ENCODE measurements at regions not wholly inside any gene's neighbourhood (a gene's known extent, or its start where the extent isn't known, plus 50 kb on each side); places are given as distances from the start of the nearest gene placed in this dataset.

GRCh38 chr16:72437891-72438290 lies 265.9 kb upstream of the PMFBP1 start:
- no peak overlapping the region for H3K9ac ChIP-seq (ENCODE audit: insufficient read depth in 1 of 2, low read depth in 2 of 2, low read length in 2 of 2)
- ChIA-PET POLR2A (no interaction called here), CTCF (ENCODE audit: low intra/inter-chr PET ratio) (no interaction called here)
- no peaks in the 10 kb centered on the region for H4K20me1 ChIP-seq (replicated peaks; ENCODE audit: control insufficient read depth, insufficient read depth, low read length)
- peaks cover 3% of the 10 kb centered on the region; the same call in 1 of the 2 replicates for H3K9me3 ChIP-seq (replicated peaks; ENCODE audit: control insufficient read depth, insufficient read depth, low read depth, low read length)
- in situ Hi-C loops (cut with MboI): no loop called here
- FAIRE-seq (no peak), DNase-seq (ENCODE audit: extremely low read depth in 1 of 4, low spot score in 3 of 4) (no peak), ATAC-seq (no peak)
- H3K4me3 ChIP-seq: no peak overlapping the region
- no peak overlapping the region for H2AFZ ChIP-seq (ENCODE audit: low read depth, low read length)
- no TSS peak for BruUV-seq (replicated peaks)
- no peak overlapping the region for H3K4me2 ChIP-seq (ENCODE audit: insufficient read depth, low read length)
- intact Hi-C loops (cut with micrococcal nuclease): no loop called here
- H3K79me2 ChIP-seq (ENCODE audit: control insufficient read depth, insufficient read depth, low read length): no peaks in the 10 kb centered on the region
- H3K36me3 ChIP-seq (ENCODE audit: control insufficient read depth, insufficient read depth, low read length): no peaks in the 10 kb centered on the region
- no peak overlapping the region for H3K27ac ChIP-seq (ENCODE audit: extremely low read depth, low read depth, low read length)
- H3K9me1 ChIP-seq (ENCODE audit: control insufficient read depth, insufficient read depth, low read length): no peaks in the 10 kb centered on the region
- no peak for TF ChIP-seq KLF13 (tag; IDR thresholded peaks at IDR 0.05; ENCODE audit: borderline replicate concordance, low read depth)
- no peak for TF ChIP-seq U2AF2 (optimal IDR thresholded peaks at IDR 0.05; ENCODE audit: low read depth, low read length)
- peak; percentile 76 for TF ChIP-seq CEBPB (tag; IDR thresholded peaks at IDR 0.05)
- no peak for TF ChIP-seq CEBPG (CRISPR knock-in tag; IDR thresholded peaks at IDR 0.05)
- TF ChIP-seq CEBPG (tag; conservative IDR thresholded peaks at IDR 0.05 in 1 of 2, IDR thresholded peaks at IDR 0.05 in 1 of 2): peak in 1 of 2 experiments; percentile 92; a peak in 3 of 4 replicates
- TF ChIP-seq MBD1 (CRISPR knock-in tag; IDR thresholded peaks at IDR 0.05): no peak
- TF ChIP-seq CBFA2T2 (conservative IDR thresholded peaks at IDR 0.05): no peak
- no peaks in the 10 kb centered on the region for H3K27me3 ChIP-seq (ENCODE audit: control insufficient read depth in 2 of 2, insufficient read depth in 2 of 2, low read length in 2 of 2)
- no peaks in the 10 kb centered on the region for H3K4me1 ChIP-seq (replicated peaks in 1 of 2; ENCODE audit: control insufficient read depth in 2 of 2, insufficient read depth in 2 of 2, low read length in 2 of 2)

Measured in K562 (cell line).